Neural cell (in vitro differentiated cells): ENCODE measurements at regions not wholly inside any gene's neighbourhood (a gene's known extent, or its start where the extent isn't known, plus 50 kb on each side); places are given as distances from the start of the nearest gene placed in this dataset.

Experiments
- H2AFZ ChIP-seq: fragments of 200-600, 300-800 bp; sonication (generic), shearing (Covaris generic); 2 replicates; pipeline ENCODE4 v1.6.0; 2014; ENCODE audit warnings: low read depth, mild to moderate bottlenecking, antibody characterized with exemption, low read length, moderate library complexity
- H3F3A ChIP-seq: fragments of 200-600 bp; shearing (Covaris generic); 2 replicates; pipeline ENCODE4 v1.6.1; 2016; ENCODE audit warnings: mild to moderate bottlenecking, moderate library complexity, mixed read lengths, antibody characterized with exemption, low read length; ENCODE audit not compliant: insufficient read depth, poor library complexity, severe bottlenecking
- H3K27ac ChIP-seq: fragments of 200-600, 300-800 bp; sonication (generic), shearing (Covaris generic); 2 replicates; pipeline ENCODE4 v1.5.1; 2014; ENCODE audit warnings: mild to moderate bottlenecking, low read length, moderate library complexity
- H3K27me3 ChIP-seq: fragments of 300-800, 200-600 bp; sonication (generic), shearing (Covaris generic); 2 replicates; pipeline ENCODE4 v1.6.0; 2014; ENCODE audit warnings: mild to moderate bottlenecking, low read depth, low read length, moderate library complexity; ENCODE audit not compliant: insufficient read depth
- H3K36me3 ChIP-seq: fragments of 300-800, 200-600 bp; sonication (generic), shearing (Covaris generic); 2 replicates; pipeline ENCODE4 v1.5.1; 2014; ENCODE audit warnings: mild to moderate bottlenecking, antibody characterized with exemption, low read length, moderate library complexity; ENCODE audit not compliant: insufficient read depth
- H3K4me2 ChIP-seq: fragments of 300-800, 200-600 bp; sonication (generic), shearing (Covaris generic); 2 replicates; pipeline ENCODE4 v1.6.0; 2014; ENCODE audit warnings: mild to moderate bottlenecking, low read length
- H3K4me3 ChIP-seq: fragments of 300-800, 200-600 bp; sonication (generic), shearing (Covaris generic); 2 replicates; pipeline ENCODE4 v1.5.1; 2014; ENCODE audit warnings: mild to moderate bottlenecking, low read length, moderate library complexity
- H3K79me2 ChIP-seq: fragments of 200-600 bp; shearing (Covaris generic); replicated peaks from 2 replicates; pipeline ENCODE4 v1.6.0; 2014; ENCODE audit warnings: mild to moderate bottlenecking, low read length, moderate library complexity; ENCODE audit not compliant: insufficient read depth
- H3K9ac ChIP-seq: fragments of 300-800, 200-600 bp; sonication (generic), shearing (Covaris generic); 2 replicates; pipeline ENCODE4 v1.6.1; 2016; ENCODE audit warnings: mild to moderate bottlenecking, low read length, mixed read lengths
- H3K9me2 ChIP-seq: fragments of 200-600 bp; shearing (Covaris generic); 2 replicates; pipeline ENCODE4 v1.6.1; 2016; ENCODE audit warnings: mild to moderate bottlenecking, low read length, mixed read lengths; ENCODE audit not compliant: insufficient read depth
- H3K9me3 ChIP-seq: fragments of 200-600, 300-800 bp; sonication (generic), shearing (Covaris generic); 2 replicates; pipeline ENCODE4 v1.6.1; 2016; ENCODE audit warnings: mild to moderate bottlenecking, mixed run types, low read length, moderate library complexity, mixed read lengths
- H4K20me1 ChIP-seq: fragments of 200-600 bp; shearing (Covaris generic); 2 replicates; pipeline ENCODE4 v1.6.1; 2016; ENCODE audit warnings: mild to moderate bottlenecking, mixed run types; ENCODE audit not compliant: insufficient read depth
- CTCF ChIP-seq: fragments of 450-650 bp; IDR thresholded peaks from 2 replicates; pipeline ENCODE4 v1.5.1; 2014; ENCODE audit warnings: antibody characterized with exemption, mild to moderate bottlenecking, moderate library complexity; ENCODE audit not compliant: poor library complexity, severe bottlenecking
- EP300 ChIP-seq: fragments of 450-650 bp; conservative IDR thresholded peaks from 2 replicates; pipeline ENCODE4 v1.6.1; 2014; ENCODE audit warnings: antibody characterized with exemption, mild to moderate bottlenecking, moderate library complexity; ENCODE audit not compliant: poor library complexity, severe bottlenecking
- EZH2 ChIP-seq: fragments of 200-600, 300-800 bp; shearing (Covaris generic), sonication (generic); IDR thresholded peaks from 2 replicates; pipeline ENCODE4 v1.6.1; 2014; ENCODE audit warnings: antibody characterized with exemption, low read length, borderline replicate concordance, mild to moderate bottlenecking; ENCODE audit not compliant: insufficient read depth, poor library complexity, severe bottlenecking
- MXI1 ChIP-seq: fragments of 450-650 bp; conservative IDR thresholded peaks from 2 replicates; pipeline ENCODE4 v1.6.1; 2014; ENCODE audit warnings: antibody characterized with exemption, mild to moderate bottlenecking; ENCODE audit not compliant: poor library complexity, severe bottlenecking
- POLR2AphosphoS5 ChIP-seq: IDR thresholded peaks from 2 replicates; pipeline ENCODE4 v1.6.1; 2012
- RAD21 ChIP-seq: fragments of 450-650 bp; conservative IDR thresholded peaks from 2 replicates; pipeline ENCODE4 v1.6.1; 2014; ENCODE audit warnings: antibody characterized with exemption, mild to moderate bottlenecking, moderate library complexity
- REST ChIP-seq: IDR thresholded peaks from 2 replicates; pipeline ENCODE4 v1.6.1; 2012; ENCODE audit warnings: borderline replicate concordance
- SMC3 ChIP-seq: fragments of 450-650 bp; conservative IDR thresholded peaks from 2 replicates; pipeline ENCODE4 v1.6.1; 2014; ENCODE audit warnings: antibody characterized with exemption, mild to moderate bottlenecking, moderate library complexity; ENCODE audit not compliant: poor library complexity
- TAF1 ChIP-seq: IDR thresholded peaks from 2 replicates; pipeline ENCODE4 v1.6.1; 2012; ENCODE audit warnings: low read depth

- TF ChIP-seq EP300, result no peak
- TF ChIP-seq TAF1, result no peak
- Histone ChIP-seq H3K9me2 (no peaks in the 10 kb centered on the region), H3K79me2 (no peaks in the 10 kb centered on the region), H3K9ac (no peak overlapping the region), H3K27me3 (no peaks in the 10 kb centered on the region), H3K4me3 (no peak overlapping the region), H3K27ac (no peak overlapping the region), H3F3A (no peaks in the 10 kb centered on the region), H2AFZ (no peak overlapping the region), H3K36me3 (no peaks in the 10 kb centered on the region), H3K9me3 (no peaks in the 10 kb centered on the region), H4K20me1 (no peaks in the 10 kb centered on the region), H3K4me2 (no peak overlapping the region)
Measured at GRCh38 chr2:172179045-172179701, 76.5 kb upstream of the DLX2 start.

GRCh38 chr2:172181840-172182239 lies 79.1 kb upstream of the DLX2 start:
- Histone ChIP-seq H3K4me3 (no peak overlapping the region), H3K27ac (no peak overlapping the region), H2AFZ (no peak overlapping the region)

More at GRCh38 chr2:172181840-172182239, 79.1 kb upstream of the DLX2 start:
- Histone ChIP-seq H3K4me2 (no peak overlapping the region), H3K36me3 (no peaks in the 10 kb centered on the region), H3K9ac (no peak overlapping the region), H3F3A (no peaks in the 10 kb centered on the region), H4K20me1 (no peaks in the 10 kb centered on the region), H3K9me3 (no peaks in the 10 kb centered on the region), H3K27me3 (no peaks in the 10 kb centered on the region), H3K9me2 (no peaks in the 10 kb centered on the region), H3K79me2 (no peaks in the 10 kb centered on the region)
- TF ChIP-seq MXI1, result no peak
- TF ChIP-seq EP300, result no peak
- TF ChIP-seq CTCF, result no peak
- no peak for TF ChIP-seq EZH2
- TF ChIP-seq RAD21, result no peak
- no peak for TF ChIP-seq TAF1
- TF ChIP-seq SMC3, result no peak
- TF ChIP-seq POLR2AphosphoS5, result no peak
- no peak for TF ChIP-seq REST
